Renal cortical epithelial cell (primary cell): ENCODE measurements at regions not wholly inside any gene's neighbourhood (a gene's known extent, or its start where the extent isn't known, plus 50 kb on each side); places are given as distances from the start of the nearest gene placed in this dataset.
"Not testable (repeated sequence)": the region's sequence is repeated elsewhere in the genome, so short reads cannot be mapped to it uniquely, and the experiment has no call there.

Experiments
- DNase-seq: peaks from one replicate; pipeline ENCODE4 v3.0.0-alpha.2; 2011; ENCODE audit warnings: low read depth

DNA sequence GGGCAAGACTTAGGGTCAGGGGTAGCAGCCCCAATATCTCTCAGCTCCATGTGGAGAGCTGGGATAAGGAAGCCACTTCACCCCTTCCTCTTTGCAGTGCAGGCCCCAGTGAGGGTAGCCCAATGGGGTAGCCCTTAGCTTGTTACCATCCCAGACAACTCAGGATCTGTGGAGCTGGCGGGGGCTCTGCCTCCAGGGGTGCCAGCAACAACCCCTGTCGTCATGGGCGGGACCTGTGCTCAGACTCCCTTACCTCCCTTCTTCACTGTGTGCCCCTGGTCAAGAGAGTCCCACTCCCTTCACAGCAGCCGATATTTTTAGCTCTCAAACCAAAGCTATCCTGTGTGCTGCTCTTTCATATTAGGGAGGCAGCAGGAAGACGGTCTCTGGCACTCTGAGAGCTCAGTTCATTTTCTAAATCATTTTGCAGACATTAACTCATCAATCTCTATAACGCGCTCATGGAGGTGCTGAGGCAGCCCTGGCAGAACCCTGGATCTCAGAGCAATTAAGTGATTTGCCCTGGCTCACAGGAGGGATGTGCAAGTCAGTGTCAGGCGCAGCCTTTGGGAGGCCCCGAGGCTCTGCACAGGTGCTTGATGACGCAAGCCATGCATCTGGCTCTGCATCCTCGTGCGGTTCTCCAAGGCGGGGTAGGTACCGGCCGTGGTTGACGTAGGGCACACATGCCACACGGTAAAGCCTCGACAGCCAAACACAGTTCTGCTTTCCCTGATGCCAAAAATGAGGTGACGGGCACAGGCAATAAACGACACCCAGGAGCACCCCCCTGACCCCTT is 357.6 kb downstream of the SHANK2 start:
- no peak for DNase-seq

DNA sequence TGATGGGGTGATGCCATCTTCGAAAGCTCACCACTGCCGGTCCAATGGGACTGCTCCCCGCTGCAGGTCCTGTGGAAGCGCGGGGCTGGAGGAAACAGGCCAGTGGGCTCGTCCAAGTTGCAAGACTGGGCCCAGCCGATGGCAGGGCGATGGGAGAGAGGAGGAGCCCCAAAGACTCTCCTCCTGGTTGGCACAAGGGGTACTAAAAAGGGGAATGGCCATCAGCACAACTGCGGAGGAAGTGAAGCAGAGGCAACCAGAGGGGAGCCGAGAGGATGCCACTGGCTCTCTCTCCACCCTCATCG is 357.1 kb downstream of the SHANK2 start:
- DNase-seq, result no peak

DNA sequence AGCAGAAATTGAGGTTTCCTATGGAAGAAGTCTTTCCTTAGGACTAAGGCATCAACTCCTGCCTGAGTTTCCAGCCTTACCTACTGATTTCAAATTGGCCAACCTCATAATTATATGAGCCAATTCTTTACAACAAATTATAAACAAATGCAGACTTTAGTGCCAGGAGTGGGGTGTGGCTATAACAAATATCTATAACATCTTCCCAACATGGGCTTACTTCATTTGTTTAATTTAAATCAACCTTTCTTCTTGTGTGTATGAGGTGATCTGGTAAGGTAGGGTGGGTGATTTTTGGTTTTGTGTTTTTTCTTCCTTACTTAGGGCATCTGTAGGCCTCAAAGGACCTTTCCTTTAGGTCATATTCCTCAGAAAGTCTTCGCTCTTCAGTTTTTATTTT is 354.9 kb downstream of the SHANK2 start:
- no peak for DNase-seq

DNA sequence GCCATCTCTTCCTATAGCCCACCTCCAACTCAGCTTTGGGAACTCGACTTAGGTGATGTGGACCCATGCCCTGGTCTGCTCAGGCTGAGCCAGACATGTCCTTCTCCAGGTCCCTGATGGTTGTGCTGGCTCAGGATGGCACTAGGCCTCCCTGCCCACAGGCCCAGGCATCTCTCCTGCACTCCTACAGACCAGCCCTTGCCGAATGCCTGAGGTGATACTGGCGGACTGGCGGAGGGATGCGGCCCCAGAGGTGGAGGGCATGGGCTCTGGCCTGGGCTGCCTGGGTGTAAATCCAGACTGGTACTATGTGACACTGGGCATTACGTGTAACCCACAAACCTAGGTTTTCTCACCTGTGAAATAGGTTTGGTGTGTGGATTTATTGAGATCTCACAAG is 352.8 kb downstream of the SHANK2 start:
- no peak for DNase-seq

DNA sequence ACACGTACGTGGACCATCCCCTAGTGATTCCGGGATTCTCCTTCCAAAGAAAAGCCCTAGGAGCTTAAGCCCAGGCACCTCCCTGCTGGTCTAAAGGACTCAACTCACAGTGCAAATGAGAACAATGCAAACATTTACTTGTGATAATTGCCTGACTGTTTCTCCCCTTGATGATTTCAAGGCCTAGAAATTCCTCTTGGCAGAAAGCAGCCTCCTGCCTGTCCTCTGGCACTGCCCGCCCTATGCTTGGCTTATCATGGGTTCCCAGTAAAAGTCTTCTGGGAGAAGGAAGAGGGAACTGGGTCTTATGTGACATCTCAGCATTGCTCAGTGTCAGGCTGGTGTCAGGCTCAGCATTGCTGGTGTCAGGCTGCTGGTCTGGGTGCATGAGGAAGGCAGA is 351.8 kb downstream of the SHANK2 start:
- no peak for DNase-seq

DNA sequence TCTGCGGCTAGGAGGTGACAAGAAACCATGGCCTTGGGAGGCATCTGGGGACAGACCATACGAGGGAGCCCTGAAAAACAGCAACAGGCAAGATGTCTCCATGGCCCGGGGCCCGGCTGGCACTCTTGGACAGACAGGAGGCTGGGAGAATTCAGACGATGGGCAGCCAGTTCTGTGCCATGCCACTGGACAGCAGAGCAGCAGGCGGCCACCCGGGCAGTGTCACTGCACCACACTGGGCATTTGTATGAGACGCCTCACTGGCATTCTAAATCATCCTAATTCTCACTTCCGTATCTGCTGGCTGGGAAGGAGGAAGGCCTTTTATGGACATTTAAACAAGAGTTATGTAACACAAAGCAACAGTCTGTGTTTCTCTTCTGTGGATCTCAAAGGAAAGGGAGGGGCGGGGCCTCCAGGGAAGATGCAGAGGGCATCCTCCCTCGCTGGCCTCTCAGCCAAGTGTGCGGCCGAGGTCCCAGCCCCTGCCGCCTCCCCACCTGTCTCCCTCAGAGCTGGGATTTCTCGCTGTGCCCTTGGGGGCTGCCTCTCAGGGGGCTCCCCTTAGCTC is 350.3 kb downstream of the SHANK2 start:
- no peak for DNase-seq

DNA sequence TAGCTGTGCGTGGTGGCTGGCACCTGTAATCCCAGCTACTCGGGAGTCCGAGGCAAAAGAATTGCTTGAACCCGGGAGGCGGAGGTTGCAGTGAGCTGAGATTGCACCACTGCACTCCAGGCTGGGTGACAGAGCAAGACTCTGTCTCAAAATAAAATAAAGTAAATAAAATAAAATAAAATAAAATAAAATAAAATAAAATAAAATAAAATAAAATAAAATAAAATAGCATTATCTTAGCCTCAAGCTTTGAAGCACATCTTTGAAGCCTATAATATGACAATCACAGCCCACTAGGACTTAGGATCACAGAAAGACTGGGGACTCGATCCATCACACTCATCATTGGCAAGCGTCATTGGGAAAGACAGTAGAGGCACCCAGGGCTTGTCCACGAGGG is 349.1 kb downstream of the SHANK2 start:
- not testable (repeated sequence) for DNase-seq

DNA sequence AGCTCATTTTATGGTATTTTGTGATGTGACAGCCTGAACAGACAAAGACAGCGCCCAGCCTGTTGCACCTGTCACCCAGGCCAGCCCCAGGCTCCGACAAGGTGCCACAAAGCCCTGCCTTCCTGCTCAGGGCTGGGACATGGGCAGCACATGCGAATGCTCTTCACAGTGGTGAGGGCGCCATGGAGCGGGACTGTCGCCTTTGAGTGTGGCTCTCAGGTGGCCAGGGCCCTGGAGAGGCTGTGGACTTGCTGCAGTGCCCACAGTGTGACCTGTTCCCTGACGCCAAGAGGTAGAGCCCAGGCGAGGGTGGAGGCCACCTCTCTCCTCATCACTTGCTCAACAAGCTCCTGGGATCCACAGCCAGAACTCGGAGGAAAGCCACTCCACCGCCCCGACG is 346.3 kb downstream of the SHANK2 start:
- DNase-seq, result no peak

DNA sequence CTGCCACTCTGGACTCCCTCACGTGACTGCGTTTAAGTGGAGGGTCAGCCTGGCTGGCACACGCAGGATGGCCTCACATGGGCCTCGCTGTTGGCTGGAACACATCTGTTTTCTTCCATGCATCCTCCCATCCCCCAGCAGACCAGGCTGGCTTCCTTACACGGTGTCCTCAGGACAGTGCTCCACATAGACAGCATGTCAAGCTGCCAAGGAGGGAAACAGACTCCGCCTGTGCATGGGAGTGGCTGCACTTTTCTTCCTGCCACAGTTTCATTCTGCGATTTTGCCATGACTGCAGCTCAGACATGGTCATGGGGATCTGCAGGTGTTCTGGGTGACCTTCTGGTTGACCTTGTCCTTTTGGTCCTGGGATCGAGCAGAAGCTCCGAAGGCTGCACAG is 344.2 kb downstream of the SHANK2 start:
- DNase-seq, result no peak

DNA sequence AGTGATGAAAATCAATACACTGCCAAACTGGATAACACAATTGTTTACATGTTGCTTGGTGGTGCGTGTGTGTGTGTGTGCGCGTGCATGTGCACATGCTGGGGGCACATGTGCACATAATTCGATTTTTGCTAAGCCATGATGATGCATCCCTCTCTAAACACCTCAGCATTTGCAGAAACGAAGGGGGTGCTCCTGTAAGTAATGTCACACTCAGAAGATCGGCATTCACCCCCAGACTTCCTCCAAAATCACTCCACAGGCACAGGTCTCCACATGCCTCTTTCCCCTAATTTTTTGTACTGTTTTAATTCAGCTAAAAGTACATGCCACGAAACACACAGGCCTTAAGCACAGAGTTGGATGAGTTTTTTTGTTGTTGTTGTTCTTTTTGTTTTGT is 341.5 kb downstream of the SHANK2 start:
- no peak for DNase-seq

DNA sequence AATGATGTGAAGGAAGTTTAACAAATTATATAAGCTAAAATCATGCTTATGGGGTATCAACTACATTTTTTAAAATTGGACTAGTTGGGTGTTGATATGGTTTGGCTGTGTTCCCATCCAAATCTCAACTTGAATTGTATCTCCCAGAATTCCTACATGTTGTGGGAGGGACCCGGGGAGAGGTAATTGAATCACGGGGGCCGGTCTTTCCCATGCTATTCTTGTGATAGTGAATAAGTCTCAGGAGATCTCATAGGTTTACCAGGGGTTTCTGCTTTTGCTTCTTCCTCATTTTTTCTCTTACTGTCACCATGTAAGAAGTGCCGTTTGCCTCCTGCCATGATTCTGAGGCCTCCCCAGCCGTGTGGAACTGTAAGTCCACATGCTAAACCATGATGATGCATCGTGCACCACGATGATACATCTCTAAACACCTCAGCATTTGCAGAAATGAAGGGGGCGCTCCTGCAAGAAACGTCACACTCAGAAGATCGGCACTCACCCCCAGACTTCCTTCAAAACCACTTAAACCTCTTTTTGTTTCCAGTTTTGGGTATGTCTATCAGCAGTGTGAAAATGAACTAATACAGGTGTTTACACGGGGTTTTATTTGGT is 340.0 kb downstream of the SHANK2 start:
- peak; percentile 4 for DNase-seq

DNA sequence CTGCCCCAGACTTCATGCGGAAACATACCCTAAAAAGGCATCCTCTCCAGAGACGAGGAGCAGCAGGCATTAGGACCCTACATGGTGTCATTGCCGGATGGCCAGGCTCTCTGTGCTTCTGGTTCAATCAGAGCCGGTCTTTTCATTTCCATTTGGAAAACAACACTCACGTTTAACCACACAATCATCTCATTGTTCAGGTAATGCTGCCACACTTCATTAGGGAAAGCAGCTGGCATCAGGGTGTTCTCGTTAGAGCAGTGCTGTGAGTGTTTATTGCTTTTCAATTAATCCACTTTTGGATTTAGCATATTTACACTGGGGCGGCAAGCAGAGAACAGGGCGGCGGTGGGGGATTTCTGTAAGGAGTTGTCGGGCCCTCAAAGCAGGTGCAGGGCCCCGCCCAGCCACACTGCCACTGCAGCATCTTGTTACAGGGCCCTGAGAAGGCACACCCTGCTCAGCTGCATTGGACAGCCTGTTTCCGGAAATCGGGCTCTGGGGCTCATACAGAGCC is 338.6 kb downstream of the SHANK2 start:
- no peak for DNase-seq

DNA sequence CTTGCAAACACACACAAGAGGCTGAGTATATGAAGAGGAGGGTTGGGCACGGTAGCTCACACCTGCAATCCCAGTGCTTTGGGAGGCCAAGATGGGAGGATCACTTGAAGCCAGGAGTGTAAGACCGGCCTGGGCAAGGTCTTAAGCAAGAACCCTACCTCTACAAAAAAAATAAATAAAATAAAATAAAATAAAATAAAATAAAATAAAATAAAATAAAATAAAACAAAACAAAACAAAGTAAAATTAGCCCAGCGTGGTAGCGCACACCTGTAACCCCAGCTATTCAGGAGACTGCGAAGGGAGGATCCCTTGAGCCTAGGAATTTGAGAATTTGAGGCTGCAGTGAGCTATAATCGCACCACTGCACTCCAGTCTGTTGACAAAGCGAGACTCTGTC is 337.9 kb downstream of the SHANK2 start:
- DNase-seq, result no peak

DNA sequence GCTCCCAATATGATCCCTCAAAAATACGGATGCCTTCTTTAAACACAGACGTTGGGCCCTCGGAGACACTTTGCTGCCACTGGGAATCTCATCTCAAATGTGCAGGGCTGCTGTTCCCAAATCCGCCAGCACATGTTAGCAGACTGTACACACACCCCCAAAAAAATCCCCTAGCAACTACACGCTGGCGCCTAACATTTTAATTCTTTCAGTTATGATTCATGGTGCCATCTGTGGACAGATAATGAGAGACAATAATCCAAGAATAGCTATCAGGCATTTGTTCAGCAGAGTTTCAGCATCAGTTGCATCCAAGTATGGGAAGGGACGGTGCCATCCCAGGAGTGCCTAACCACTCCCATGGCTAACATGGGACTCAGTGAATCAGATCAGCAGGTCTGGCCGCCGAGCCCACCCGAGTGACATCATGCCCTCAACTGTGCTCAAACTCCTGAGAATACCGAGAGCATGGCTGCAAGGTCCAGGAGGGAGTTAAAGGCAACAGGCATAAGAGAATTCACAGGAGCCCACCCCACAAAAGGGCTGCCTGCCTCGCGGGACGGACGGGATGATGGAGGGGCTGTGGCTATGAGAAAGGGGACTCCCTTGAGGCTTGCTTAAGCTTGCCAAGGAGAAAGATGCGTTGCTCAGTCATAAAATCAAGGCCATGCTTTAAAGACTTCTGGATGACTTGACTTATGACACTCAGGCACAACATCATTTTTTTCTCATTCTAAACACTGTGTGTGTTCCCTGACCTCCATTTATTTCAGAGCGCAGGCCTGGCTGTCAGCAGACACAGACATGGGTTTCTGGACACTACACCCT is 337.0 kb downstream of the SHANK2 start:
- no peak for DNase-seq

DNA sequence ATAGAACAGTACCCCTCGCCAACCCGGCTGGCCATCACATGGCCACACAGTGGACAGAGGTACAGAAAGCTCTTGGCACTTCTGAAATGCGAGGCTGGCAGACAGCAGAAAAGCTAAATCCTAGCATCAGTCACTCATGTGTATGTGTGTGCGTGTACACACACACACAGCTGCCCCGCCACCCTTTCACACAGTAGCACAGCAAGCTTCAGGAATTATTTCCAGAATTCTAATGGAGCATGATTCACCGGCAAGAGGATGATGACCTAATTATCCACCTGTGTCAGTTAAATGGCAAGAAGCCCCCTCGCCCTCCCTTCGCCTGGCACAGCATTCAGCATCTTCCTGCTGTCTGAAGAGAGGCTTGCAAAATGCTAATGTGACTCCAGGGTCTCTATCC is 336.0 kb downstream of the SHANK2 start:
- DNase-seq, result peak; percentile 9

DNA sequence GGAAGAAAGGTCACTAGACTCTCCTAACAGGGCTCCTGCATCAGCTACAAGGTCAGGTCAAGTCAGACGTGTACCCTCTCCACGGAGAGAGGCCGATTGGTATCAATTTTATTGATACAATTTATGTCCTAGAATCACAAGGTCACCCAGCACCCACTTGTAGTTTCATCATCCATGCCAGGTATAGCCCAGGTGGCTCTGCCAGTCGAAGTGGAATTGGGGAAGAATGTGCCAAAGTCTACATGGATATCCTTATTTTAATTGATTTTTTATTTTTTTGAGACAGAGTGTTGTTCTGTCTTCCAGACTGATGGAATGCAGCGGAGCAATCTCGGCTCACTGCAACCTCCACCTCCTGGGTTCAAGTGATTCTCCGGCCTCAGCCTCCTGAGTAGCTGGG is 334.1 kb downstream of the SHANK2 start:
- no peak for DNase-seq

DNA sequence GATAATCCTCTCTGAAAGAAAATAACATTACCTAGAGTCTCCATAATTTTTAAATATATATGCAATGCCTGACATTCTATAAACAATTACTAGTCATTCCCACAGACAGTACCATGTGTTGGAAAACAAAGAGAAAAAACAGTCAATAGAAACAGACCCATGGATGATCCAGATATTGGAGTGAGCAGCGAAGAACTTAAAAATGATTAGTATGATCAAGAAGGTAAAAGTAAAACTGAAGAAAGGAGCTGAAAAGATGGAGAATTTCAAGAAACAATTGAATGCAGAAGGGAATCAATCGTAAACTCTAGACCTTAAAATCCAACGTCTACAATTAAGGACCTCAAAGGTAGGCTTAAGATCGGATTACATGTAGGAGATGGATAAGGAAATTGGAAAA is 330.6 kb downstream of the SHANK2 start:
- DNase-seq, result no peak

DNA sequence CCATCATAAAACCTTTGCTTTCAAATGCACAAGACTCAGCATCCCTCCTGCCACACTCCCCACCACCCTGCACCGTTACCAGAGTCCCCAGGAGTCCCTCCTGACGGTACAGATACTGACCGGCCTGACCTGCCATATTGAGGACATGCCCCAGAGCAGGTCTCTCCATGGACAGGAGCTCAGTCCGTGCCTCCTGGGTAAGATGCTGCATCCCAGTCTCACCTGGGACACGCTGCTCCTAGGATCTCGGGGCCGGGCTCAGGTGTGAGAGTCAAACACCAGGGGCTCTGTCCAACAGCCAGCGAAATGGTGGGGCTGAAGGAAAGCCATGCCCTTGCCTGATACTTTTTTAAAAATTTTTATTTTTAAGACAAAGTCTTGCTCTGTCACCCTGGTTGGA is 328.3 kb downstream of the SHANK2 start:
- no peak for DNase-seq

DNA sequence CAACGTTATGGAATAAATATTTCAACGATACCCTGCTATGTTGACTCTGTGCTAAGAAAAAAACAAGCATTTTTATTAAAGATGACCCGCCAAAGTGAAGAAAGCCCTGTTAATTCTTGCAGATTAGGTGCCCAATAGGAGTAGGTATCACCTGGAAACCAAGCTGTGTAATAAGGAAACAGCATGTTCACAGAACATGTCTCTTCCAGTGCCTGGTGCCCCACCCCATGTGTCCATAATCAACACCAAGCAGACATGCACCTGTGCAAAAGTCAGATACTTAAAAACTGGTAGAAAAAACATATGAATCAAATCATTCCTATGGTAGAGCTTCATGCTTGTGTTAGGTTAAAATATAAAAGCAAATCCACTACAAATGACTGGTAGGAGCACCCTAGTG is 327.1 kb downstream of the SHANK2 start:
- no peak for DNase-seq

DNA sequence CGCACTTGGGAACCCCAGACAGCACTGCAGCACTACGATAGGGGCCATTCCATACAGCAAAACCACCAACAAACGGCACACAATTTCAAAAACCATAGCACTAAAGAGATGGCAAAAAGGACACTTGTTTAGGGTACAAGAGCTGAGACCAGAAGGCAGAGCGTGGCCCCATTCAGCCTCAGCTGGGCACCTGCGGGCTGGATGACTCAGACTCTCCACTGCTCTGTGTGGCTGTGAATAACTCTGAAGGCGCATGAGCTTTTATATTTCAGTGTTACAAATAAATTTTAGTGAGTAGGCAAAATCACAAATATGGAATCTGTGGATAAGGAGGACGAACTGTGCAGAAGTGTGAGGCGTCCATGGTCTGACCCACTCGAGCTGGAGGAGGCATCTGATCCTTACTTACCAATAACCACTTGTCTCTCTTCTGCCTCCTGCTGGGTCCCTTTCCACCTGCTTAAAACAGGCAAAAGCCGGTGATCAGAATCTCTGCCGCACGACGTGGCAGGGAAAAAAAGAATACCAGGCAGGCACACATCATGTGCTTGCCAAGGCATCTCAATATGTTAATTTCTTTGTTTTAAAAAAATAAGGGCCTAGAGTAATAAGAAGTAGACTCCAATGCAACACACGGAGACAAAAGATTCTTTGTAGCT is 325.7 kb downstream of the SHANK2 start:
- DNase-seq, result no peak

DNA sequence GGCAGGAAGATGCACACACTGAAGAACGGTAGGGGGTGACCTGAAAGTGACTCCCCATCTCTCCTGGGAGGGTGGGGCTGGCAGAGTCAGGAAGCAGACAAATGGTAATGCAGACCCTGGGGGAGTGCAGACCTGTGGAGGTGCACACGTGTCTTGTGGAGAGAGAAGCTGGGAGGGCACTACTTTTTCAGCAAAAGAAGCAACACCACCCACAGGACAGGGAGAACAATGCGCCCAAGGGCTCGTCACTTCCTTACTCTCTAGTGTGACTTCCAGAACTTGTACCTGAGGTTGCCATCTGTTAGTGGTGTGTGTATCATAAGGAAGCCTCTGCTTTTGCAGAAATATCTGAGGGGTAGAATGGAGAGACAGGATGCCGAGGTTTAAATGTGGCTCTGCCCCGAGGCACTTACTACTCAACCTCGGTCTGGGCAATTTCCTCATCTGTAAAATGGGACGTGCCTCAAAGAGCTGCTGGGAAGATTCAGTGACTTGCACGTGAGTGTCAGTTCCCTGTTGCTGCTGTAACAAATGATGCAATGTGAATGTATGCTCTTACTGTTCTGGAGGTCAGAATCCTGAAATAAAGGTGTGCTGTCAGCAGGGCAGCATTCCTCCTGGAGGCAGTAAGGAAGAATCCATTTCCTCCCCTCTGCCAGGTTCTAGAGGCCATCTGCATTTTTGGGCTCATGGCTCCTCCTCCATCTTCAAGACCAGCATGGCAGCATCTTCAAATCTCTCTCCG is 323.4 kb downstream of the SHANK2 start:
- no peak for DNase-seq
